OCI-LY1 (cell line): ENCODE measurements at regions not wholly inside any gene's neighbourhood (a gene's known extent, or its start where the extent isn't known, plus 50 kb on each side); places are given as distances from the start of the nearest gene placed in this dataset.

Experiments used
- H2AFZ ChIP-seq: fragments of 200-600 bp; sonication (generic), shearing (Covaris generic); 2 replicates; pipeline ENCODE4 v1.6.0; 2014; ENCODE audit warnings: antibody characterized with exemption, mild to moderate bottlenecking, low read length
- H3F3A ChIP-seq: fragments of 200-600 bp; sonication (generic), shearing (Covaris generic); 2 replicates; pipeline ENCODE4 v1.6.0; 2014; ENCODE audit warnings: mild to moderate bottlenecking, antibody characterized with exemption, low read length, moderate library complexity; ENCODE audit not compliant: insufficient read depth
- H3K27ac ChIP-seq: fragments of 200-600 bp; sonication (generic); 2 replicates; pipeline ENCODE4 v1.5.1; 2014; ENCODE audit warnings: low read length, mixed run types, mild to moderate bottlenecking, low read depth; ENCODE audit not compliant: poor library complexity, severe bottlenecking
- H3K27me3 ChIP-seq: fragments of 200-600 bp; sonication (generic); 2 replicates; pipeline ENCODE4 v1.6.0; 2014; ENCODE audit warnings: antibody characterized with exemption, mild to moderate bottlenecking, low read length, moderate library complexity; ENCODE audit not compliant: insufficient read depth
- H3K36me3 ChIP-seq: fragments of 200-600 bp; sonication (generic); 2 replicates; pipeline ENCODE4 v1.6.1; 2014; ENCODE audit warnings: mild to moderate bottlenecking, antibody characterized with exemption, low read length, moderate library complexity, mixed read lengths; ENCODE audit not compliant: insufficient read depth
- H3K4me1 ChIP-seq: fragments of 200-600 bp; sonication (generic); 2 replicates; pipeline ENCODE4 v1.5.1; 2014; ENCODE audit warnings: mild to moderate bottlenecking, low read length, moderate library complexity; ENCODE audit not compliant: insufficient read depth, severe bottlenecking
- H3K4me2 ChIP-seq: fragments of 200-600 bp; sonication (generic), shearing (Covaris generic); 2 replicates; pipeline ENCODE4 v1.6.1; 2014; ENCODE audit warnings: low read length
- H3K4me3 ChIP-seq: fragments of 200-600 bp; sonication (generic); 2 replicates; pipeline ENCODE4 v1.5.1; 2014; ENCODE audit warnings: low read length, low read depth, mild to moderate bottlenecking, mixed read lengths; ENCODE audit not compliant: poor library complexity, severe bottlenecking
- H3K79me2 ChIP-seq: fragments of 200-600 bp; shearing (Covaris generic); 2 replicates; pipeline ENCODE4 v1.6.1; 2016; ENCODE audit warnings: mixed run types, low read length, mixed read lengths; ENCODE audit not compliant: insufficient read depth
- H3K9ac ChIP-seq: fragments of 200-600 bp; sonication (generic), shearing (Covaris generic); 2 replicates; pipeline ENCODE4 v1.6.1; 2014; ENCODE audit warnings: mild to moderate bottlenecking, low read length, mixed read lengths
- H3K9me2 ChIP-seq: fragments of 200-600 bp; sonication (generic), shearing (Covaris generic); 2 replicates; pipeline ENCODE4 v1.6.1; 2014; ENCODE audit warnings: low read depth, mild to moderate bottlenecking, low read length, mixed read lengths
- H3K9me3 ChIP-seq: fragments of 200-600 bp; shearing (Covaris generic); 2 replicates; pipeline ENCODE4 v1.6.1; 2014; ENCODE audit warnings: low read length, mixed read lengths
- H4K20me1 ChIP-seq: fragments of 200-600 bp; sonication (generic), shearing (Covaris generic); 2 replicates; pipeline ENCODE4 v1.6.0; 2016; ENCODE audit warnings: mild to moderate bottlenecking, low read length; ENCODE audit not compliant: insufficient read depth
- EZH2 ChIP-seq: fragments of 200-600 bp; sonication (generic), shearing (Covaris generic); IDR thresholded peaks from 2 replicates; pipeline ENCODE4 v1.8.0; 2017; ENCODE audit warnings: borderline replicate concordance, mixed run types, mild to moderate bottlenecking, antibody characterized with exemption, low read length, moderate library complexity, mixed read lengths
- TF ChIP-seq, protein P1 (sequence below): fragments of 200-600 bp; sonication (generic), shearing (Covaris generic); IDR thresholded peaks from 2 replicates; pipeline ENCODE4 v1.5.1; 2017; ENCODE audit warnings: mild to moderate bottlenecking, antibody characterized with exemption, low read length, moderate library complexity, mixed read lengths

DNA sequence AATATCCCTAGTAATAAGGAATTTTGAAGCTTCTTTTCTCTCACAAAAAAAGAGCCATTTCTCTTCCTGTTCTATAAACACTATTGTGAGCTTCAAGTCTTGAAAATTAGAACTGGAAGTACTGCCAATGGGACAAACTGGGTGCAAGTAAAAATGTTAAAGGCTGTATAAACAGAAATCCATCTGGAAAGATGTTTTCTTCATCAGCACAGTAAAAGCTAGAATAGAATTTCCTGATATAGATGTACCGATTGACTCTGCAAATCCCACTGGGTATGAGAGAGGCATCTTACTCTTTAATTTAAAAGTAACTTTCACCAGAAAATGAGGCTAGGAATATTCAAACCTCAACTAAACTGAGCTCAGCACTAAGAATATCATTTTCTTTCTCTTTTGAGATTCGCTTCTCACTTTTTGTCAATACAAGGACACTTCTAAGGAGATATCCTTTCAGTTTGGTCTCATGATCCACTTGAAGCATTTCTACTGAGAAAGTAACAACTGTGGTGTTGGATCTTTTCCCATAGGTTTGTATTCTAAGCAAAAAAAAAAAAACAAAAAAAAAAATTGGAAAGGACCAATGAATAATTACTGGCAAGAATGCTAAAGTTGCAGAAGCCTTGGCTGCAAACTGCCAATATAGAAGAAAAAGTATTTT is 169.0 kb upstream of the PRDM1 start:
- Histone ChIP-seq H3F3A (no peaks in the 10 kb centered on the region), H3K9ac (no peak overlapping the region), H3K9me2 (no peaks in the 10 kb centered on the region), H3K9me3 (no peaks in the 10 kb centered on the region), H2AFZ (no peak overlapping the region), H3K4me3 (no peak overlapping the region), H3K36me3 (no peaks in the 10 kb centered on the region), H3K27ac (no peak overlapping the region), H3K27me3 (no peaks in the 10 kb centered on the region), H4K20me1 (no peaks in the 10 kb centered on the region), H3K4me1 (no peaks in the 10 kb centered on the region), H3K79me2 (no peaks in the 10 kb centered on the region), H3K4me2 (no peak overlapping the region)
- TF ChIP-seq EZH2, result no peak
- TF ChIP-seq, protein P1, sequence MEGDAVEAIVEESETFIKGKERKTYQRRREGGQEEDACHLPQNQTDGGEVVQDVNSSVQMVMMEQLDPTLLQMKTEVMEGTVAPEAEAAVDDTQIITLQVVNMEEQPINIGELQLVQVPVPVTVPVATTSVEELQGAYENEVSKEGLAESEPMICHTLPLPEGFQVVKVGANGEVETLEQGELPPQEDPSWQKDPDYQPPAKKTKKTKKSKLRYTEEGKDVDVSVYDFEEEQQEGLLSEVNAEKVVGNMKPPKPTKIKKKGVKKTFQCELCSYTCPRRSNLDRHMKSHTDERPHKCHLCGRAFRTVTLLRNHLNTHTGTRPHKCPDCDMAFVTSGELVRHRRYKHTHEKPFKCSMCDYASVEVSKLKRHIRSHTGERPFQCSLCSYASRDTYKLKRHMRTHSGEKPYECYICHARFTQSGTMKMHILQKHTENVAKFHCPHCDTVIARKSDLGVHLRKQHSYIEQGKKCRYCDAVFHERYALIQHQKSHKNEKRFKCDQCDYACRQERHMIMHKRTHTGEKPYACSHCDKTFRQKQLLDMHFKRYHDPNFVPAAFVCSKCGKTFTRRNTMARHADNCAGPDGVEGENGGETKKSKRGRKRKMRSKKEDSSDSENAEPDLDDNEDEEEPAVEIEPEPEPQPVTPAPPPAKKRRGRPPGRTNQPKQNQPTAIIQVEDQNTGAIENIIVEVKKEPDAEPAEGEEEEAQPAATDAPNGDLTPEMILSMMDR, result no peak

DNA sequence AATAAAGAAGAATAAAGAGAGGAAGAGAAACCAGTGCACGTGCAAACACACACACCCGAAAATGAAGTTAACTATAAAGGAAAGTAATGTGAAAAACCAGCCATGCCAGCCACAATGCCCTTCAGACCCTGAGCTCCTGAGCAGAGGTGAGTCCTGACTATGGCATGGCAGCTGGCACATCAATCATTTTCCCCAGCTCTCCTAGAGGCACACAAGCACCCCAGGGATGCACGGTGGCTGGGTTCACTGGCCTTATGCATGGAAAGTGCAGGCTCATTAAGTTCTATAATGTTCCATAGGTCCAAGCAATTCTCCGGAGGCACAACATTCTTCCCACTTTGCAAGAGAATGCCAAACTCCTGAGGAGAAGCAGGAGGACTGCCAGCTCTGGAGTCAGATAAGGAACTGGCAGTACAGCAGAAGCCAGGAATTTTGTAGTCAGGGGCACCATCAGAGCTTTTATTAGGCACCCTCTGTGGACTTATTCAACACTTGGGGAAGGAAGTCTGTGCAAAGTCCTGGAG is 175.0 kb upstream of the PRDM1 start:
- H2AFZ ChIP-seq, result no peak overlapping the region
- no peaks in the 10 kb centered on the region for H3F3A ChIP-seq
- TF ChIP-seq EZH2, result no peak
- TF ChIP-seq, protein P1, result no peak
- H3K9me2 ChIP-seq, result no peaks in the 10 kb centered on the region
- no peaks in the 10 kb centered on the region for H3K79me2 ChIP-seq
- no peak overlapping the region for H3K4me3 ChIP-seq
- no peak overlapping the region for H3K27ac ChIP-seq
- no peaks in the 10 kb centered on the region for H3K27me3 ChIP-seq
- no peaks in the 10 kb centered on the region for H3K9me3 ChIP-seq
- no peaks in the 10 kb centered on the region for H3K4me1 ChIP-seq
- no peaks in the 10 kb centered on the region for H3K36me3 ChIP-seq
- H3K9ac ChIP-seq, result no peak overlapping the region
- no peaks in the 10 kb centered on the region for H4K20me1 ChIP-seq
- no peak overlapping the region for H3K4me2 ChIP-seq

DNA sequence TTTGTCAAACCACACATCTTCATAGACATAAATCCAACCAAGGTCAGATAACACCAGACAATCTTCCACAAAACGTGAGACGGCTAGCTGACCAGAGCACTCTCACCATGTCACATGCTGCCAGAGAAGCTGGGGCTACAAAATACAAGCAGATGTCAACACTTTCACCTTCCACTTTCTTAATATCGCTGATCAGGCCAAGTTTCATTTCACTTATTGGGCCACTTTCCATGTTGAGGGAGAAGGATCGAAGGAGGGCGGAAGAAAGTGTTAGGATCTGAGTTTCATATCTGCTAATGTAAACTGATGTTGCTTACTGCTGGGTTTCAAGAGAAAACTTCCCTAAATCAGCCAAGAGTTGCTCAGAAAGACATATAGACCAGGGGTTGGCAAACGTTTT is 177.0 kb upstream of the PRDM1 start:
- Histone ChIP-seq H3K4me1 (no peaks in the 10 kb centered on the region), H3K36me3 (no peaks in the 10 kb centered on the region), H4K20me1 (no peaks in the 10 kb centered on the region), H3K27ac (no peak overlapping the region), H3K4me2 (no peak overlapping the region), H3F3A (no peaks in the 10 kb centered on the region), H3K9ac (no peak overlapping the region), H3K27me3 (no peaks in the 10 kb centered on the region), H3K9me3 (no peaks in the 10 kb centered on the region), H3K4me3 (no peak overlapping the region), H3K79me2 (no peaks in the 10 kb centered on the region), H3K9me2 (no peaks in the 10 kb centered on the region), H2AFZ (no peak overlapping the region)
- no peak for TF ChIP-seq EZH2
- TF ChIP-seq, protein P1, result no peak
